Caki2 (cell line): ENCODE measurements at regions not wholly inside any gene's neighbourhood (a gene's known extent, or its start where the extent isn't known, plus 50 kb on each side); places are given as distances from the start of the nearest gene placed in this dataset.
"Not testable (repeated sequence)": the region's sequence is repeated elsewhere in the genome, so short reads cannot be mapped to it uniquely, and the experiment has no call there.

ENCODE experiments used
- DNase-seq: peaks from one replicate; pipeline ENCODE4 v3.0.0-alpha.2; 2015; ENCODE audit warnings: low read depth
- in situ Hi-C: cut with HindIII; loops from 2 replicates; pipeline ENCODE4 v1.10.0; 2016; ENCODE audit warnings: low sequenced_read_pairs, low pct_unique_long_range_greater_than_20kb, mixed read lengths

DNA sequence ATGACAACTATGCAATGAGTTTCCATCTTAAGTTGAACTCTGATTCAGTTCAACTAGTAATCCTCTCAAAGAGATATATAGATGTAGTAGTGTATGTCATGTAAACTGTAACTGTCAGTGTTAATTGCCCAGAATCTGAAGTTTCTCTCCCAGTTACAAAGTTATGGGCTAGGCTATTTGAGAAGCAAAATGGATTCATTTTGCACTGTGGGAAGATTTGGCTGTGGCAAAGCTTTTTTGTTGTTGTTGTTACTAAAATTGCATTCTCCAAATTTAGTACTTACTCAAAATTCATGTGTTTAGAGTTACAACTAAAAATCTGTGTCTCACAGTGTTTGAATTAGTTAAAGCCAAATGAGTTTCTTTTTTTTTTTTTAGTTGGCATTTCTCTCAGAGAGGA is 219.0 kb downstream of the KCNJ2 start:
- in situ Hi-C loops: no loop called here
- no peak for DNase-seq

GRCh38 chr17:70389232-70389757 is 220.0 kb downstream of the KCNJ2 start:
- in situ Hi-C loops, DNase-seq: not testable (repeated sequence)

DNA sequence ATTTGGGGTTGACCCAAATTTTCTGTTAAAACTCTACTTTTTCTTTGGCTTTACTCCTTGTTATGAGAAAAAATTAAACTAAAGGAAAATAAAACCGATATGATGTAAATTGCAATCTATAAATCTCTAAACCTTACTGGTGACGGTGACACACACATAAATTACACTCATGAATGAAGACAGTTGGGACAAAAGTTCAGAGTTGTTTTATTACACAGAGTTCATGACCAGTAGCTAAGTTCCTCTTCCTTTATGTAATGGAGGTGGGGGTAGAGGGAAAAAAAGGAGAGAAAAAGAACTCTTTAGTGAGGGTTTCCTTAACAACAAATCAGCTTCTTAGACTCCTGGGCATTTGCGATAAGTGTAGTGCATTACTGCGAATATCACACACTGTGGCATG is 220.7 kb downstream of the KCNJ2 start:
- in situ Hi-C loops: no loop called here
- DNase-seq: no peak

DNA sequence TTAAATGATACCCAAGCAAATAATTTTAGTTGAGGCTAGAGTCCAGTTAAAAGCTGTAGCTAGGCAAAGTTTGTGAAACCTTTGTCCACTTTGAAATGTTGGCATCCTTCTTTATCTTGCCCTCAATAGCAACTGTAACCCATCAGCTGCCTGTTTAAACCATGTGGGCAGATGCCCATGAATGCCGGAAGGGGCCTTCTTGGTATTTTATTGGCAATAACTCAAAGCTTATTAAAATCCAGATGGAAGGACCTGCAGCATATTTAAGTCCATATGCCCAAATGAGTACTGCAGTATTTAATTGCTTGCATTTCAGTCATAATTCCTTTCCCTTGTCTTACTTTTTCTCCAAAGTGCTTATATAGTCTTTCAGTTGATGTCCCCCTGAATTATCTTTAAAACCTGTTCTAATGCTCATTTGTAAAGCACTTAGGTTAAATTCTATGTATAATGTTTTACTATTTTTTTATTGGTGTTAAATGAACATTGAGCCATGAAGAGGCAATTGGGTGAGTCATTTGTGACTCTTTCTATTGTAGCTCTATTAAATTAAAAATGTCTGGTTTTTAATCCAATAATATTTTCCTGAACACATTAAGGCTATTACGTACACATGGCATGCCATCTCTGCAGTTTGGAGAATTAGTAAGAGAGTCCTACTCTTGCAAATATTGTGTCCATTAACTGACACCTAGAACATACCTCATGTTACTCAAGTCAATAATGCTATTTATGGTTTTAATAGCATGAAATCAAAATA is 225.3 kb downstream of the KCNJ2 start:
- no peak for DNase-seq
- in situ Hi-C loops: no loop called here

DNA sequence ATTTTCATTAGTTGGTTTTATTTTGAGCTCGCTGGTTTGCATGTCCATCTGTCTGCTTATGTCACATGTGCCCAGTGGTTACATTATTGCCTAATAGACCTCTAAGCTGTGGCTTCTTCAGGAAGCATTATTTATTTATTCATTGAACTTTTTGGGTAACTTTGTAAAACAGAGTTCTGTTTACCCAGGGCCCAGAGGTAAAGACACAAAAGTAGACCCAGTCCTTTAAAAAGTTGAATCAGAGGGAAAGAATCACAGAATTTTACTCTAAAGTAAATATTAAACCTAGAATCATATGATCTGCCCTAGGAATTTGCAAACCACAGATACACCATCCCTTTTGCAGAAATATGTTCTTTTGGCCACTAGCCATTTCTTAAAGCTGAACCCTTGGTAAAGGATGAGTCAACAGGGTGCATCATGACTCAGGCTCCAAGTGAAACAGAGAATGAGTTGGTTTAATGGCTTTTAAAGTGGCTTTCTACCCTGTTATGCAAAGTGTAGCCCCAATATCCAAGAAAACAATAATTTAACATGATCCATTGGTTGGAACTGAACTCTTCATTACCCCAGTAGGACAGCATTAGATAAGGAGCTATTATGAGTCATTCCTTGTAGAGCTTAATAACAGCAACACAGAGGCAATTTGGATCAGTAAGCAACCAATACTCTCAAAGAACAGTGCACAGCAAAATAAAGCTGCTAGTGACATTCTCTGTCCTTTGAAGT is 236.3 kb downstream of the KCNJ2 start:
- DNase-seq: peak; percentile 97
- in situ Hi-C loops: no loop called here

DNA sequence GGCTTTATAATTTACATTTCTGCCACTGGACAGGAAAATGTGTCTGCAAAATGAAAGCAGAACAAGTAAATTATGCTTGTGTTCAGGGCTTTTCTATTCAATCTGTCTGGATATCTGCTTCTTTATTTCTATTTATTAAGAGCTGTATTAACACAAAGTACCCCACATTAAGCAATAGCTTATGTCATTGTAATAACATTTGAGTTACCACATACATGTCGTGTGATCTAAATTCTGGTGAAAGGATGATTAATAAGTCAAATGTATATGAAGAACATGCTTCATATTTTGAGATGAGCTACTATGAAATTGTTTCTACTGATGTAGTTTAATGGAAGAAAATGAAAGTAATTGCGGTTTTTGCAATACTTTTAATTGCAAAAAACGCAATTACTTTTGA is 238.2 kb downstream of the KCNJ2 start:
- in situ Hi-C loops: no loop called here
- DNase-seq: no peak

DNA sequence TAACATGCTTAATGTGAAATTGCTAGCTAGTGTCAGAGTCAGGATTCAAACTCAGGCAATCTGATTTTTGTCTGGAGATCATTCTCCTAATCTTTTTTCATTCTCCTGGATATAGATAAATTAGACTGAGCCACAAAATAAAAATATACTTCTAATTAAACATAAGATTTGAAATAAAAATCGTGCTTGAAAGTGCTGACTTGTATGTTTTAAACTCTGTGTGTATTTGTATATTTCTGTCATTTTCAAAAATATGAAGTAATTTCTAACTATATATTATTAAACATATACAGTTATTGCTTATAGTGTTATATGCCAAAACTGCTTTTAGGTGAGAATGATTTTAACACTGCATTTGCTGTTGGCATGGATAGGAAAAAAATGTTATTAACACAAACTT is 239.4 kb downstream of the KCNJ2 start:
- DNase-seq: no peak
- in situ Hi-C loops: no loop called here

DNA sequence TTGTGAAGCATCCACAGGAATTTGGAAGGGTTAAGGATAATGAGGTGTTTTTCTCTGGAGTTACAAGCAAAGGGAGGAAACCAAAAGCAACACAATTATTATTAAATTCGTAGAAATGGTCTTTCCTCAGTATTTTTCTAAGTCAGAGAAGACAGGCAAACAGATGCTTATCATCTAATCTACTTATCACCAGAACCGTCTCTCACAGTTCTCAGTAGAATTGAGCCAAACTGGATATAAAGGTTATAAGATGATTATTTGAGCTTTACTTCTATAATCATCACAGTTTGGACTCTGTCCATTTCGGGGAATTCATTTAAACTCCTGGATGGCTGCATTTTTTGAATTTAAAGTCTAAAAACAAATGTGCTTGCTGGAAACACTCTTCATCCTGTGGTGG is 245.0 kb downstream of the KCNJ2 start:
- in situ Hi-C loops: no loop called here
- no peak for DNase-seq

DNA sequence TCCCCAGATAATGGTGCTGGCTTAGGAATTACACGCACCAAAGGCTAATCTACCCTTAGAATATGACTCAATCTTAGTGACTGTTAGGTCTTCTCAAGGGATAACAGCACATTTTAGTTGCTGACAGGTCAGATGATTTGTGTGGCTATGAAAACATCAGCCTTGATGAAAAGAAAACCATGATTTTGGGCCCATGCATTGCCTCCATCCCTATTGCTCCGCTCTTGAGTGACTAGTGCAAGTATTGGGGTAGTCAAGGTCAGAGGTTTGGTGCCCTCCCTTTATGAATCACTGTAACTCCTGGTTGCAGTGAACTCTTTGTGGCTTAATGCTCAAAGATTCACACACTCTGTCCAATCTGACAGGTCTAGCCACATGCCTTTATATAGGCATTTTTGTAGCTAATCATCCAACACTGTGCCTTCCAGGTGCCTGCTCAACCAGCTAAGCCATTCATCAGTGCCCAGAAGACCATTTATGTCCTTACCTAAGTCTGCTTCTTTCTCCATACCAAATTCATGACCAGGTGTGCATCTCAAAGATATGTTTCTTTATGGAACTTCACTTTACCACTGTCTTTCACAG is 251.6 kb downstream of the KCNJ2 start:
- in situ Hi-C loops: no loop called here
- no peak for DNase-seq

- in situ Hi-C loops: no loop called here
- DNase-seq: no peak
Measured at GRCh38 chr17:70422862-70423261, 253.5 kb downstream of the KCNJ2 start.

DNA sequence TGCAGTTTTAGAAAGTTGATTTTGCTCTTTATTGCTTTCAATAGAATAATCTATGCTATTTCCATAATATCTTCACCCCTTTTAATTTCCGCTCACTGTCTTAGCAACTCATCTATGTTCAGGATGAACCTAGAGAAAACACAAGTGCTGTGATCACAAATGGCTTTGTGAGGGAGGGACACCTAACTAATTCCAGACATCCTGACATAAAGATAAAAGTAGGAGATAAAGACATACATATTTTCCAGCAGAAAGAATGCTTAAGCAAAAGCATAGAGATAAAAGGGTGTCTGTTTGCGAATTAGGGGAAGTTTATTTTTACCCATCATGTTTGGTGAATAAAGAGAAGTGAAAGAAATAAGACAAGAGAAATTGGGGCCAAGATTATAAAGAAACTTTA is 254.2 kb downstream of the KCNJ2 start:
- in situ Hi-C loops: no loop called here

DNA sequence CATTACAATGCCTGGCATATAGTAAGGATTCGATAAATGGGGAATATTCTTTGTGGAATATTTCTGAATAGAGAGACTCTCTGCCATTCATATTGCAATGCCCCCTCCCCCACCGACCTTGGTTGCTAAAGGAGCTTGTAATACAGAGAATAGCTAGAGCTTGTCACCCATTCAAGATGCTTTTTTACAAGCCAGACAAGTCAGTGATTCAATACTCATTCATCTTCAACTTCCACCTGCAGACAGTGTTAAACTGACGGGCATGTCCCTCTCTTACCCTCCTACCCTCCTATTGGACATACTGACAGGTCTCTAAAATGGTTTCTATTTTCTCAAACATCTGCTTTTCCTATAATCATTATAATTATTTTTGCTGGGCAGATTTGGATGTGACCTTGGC is 257.4 kb downstream of the KCNJ2 start:
- no peak for DNase-seq
- in situ Hi-C loops: no loop called here

More for the DNA sequence above, 254.2 kb downstream of the KCNJ2 start:
- no peak for DNase-seq

- in situ Hi-C loops: no loop called here
Measured at GRCh38 chr17:70434536-70435490, 265.5 kb downstream of the KCNJ2 start.

GRCh38 chr17:70437656-70438055 is 268.3 kb downstream of the KCNJ2 start:
- in situ Hi-C loops: no loop called here
- DNase-seq: no peak

More at GRCh38 chr17:70434536-70435490, 265.5 kb downstream of the KCNJ2 start:
- no peak for DNase-seq

DNA sequence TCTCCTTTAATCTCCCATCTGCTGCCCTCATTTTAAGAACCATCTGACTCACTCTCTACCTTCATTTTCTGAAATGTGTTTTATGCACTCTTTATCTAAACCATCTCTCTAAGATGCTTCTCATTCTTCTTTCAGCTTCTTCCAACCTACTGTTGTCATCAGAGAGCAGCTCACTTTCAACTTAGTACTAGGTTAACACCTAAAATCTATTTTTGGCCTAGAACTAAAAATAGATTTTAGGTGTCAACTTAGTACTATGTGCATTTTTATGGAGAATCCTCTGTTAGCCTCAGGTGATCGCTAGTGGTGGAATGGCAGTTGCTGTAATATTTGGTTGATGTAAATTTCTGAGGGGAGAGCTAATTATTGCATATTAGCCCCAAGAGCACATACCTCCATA is 277.1 kb downstream of the KCNJ2 start:
- in situ Hi-C loops: no loop called here
- DNase-seq: no peak

DNA sequence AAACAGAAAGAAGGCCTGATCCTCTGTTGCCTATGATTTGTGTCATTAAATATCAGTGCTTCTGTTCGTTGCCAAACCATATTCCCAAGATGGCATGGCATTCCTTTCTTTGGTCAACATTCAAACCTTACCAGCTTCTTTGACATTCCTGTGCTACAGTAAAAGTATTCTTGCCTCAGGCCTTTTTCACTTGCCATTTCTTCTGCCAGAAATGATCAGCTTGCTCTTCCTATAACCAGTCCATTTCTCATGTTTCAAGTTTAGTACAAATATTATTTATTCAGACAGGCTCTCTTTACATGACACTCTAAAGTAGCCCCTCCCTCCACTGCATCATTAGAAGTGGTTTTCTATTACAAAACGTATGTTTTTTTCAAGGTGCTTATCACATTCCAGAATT is 278.3 kb downstream of the KCNJ2 start:
- DNase-seq: no peak
- in situ Hi-C loops: no loop called here

DNA sequence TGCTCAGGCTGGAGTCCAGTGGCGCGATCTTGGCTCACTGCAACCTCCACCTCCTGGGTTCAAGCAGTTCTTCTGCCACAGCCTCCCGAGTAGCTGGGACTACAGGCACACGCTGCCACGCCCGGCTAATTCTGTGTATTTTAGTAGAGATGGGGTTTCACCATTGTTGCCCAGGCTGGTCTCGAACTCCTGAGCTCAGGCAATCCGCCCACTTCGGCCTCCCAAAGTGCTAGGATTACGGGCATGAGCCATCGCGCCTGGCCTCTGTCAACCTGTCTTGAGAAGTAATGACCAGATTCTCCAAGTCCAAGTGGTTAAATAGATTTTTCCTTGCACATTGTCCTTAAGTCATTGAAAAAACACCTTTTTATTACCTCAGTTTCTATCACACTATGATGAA is 283.7 kb downstream of the KCNJ2 start:
- DNase-seq, in situ Hi-C loops: not testable (repeated sequence)

DNA sequence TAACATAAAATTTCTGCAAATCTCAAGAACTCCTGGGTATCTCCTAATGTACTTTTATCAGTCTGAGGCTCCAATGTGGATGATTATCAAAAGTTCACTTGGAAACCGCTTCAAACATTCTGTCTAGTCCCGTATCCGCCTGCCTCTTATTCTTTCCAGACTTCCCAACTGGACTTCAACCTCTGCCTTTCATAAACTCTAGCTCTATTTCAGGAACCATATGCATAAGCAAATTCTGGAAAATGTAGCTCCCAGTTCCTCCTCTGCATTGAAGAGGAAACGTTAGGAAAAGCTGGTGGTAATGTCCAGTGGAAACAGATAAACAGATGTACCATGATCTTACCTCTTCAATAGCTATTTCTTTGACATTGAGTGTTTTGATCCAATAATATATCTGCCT is 285.0 kb downstream of the KCNJ2 start:
- DNase-seq: no peak

More for the DNA sequence above, 285.0 kb downstream of the KCNJ2 start:
- in situ Hi-C loops: no loop called here
